ENCODE measurements at regions not wholly inside any gene's neighbourhood (a gene's known extent, or its start where the extent isn't known, plus 50 kb on each side); places are given as distances from the start of the nearest gene placed in this dataset.
A peak's percentile ranks its signal among the peaks of the same experiment; 100 is the strongest.

- no peak for DNase-seq
Measured at GRCh38 chr5:18829539-18829938, 1158.5 kb downstream of the CDH18 start.

GRCh38 chr5:18850216-18850615 is 1137.8 kb downstream of the CDH18 start:
- no peak for DNase-seq

- no peak for DNase-seq
Measured at GRCh38 chr5:18872978-18873377, 1115.0 kb downstream of the CDH18 start.

- no peak for DNase-seq
Measured at GRCh38 chr5:18876565-18876964, 1111.4 kb downstream of the CDH18 start.

GRCh38 chr5:18881615-18882014 is 1106.4 kb downstream of the CDH18 start:
- DNase-seq, result no peak

- DNase-seq, result peak; percentile 92
Measured at GRCh38 chr5:18882154-18882553, 1105.8 kb downstream of the CDH18 start.

- no peak for DNase-seq
Measured at GRCh38 chr5:18888821-18889220, 1099.2 kb downstream of the CDH18 start.

- no peak for DNase-seq
Measured at GRCh38 chr5:18900644-18901043, 1087.4 kb downstream of the CDH18 start.

- no peak for DNase-seq
Measured at GRCh38 chr5:18920966-18921365, 1067.0 kb downstream of the CDH18 start.

GRCh38 chr5:18932081-18932480 is 1055.9 kb downstream of the CDH18 start:
- no peak for DNase-seq

- no peak for DNase-seq
Measured at GRCh38 chr5:18944771-18945170, 1043.2 kb downstream of the CDH18 start.

GRCh38 chr5:18954239-18954638 is 1033.8 kb downstream of the CDH18 start:
- no peak for DNase-seq

- DNase-seq, result no peak
Measured at GRCh38 chr5:18959535-18959934, 1028.5 kb downstream of the CDH18 start.

GRCh38 chr5:18961234-18961633 is 1026.8 kb downstream of the CDH18 start:
- no peak for DNase-seq

- DNase-seq, result no peak
Measured at GRCh38 chr5:18965893-18966292, 1022.1 kb downstream of the CDH18 start.

- DNase-seq, result no peak
Measured at GRCh38 chr5:18967637-18968036, 1020.4 kb downstream of the CDH18 start.

- DNase-seq, result no peak
Measured at GRCh38 chr5:18968966-18969365, 1019.0 kb downstream of the CDH18 start.

GRCh38 chr5:18970000-18970399 is 1018.0 kb downstream of the CDH18 start:
- DNase-seq, result no peak

GRCh38 chr5:18972177-18972576 is 1015.8 kb downstream of the CDH18 start:
- DNase-seq, result no peak

- DNase-seq, result no peak
Measured at GRCh38 chr5:18975624-18976023, 1012.4 kb downstream of the CDH18 start.

GRCh38 chr5:18977880-18978279 is 1010.1 kb downstream of the CDH18 start:
- DNase-seq, result no peak

- DNase-seq, result no peak
Measured at GRCh38 chr5:18984559-18985080, 1003.4 kb downstream of the CDH18 start.

- DNase-seq, result no peak
Measured at GRCh38 chr5:18985171-18985758, 1002.7 kb downstream of the CDH18 start.

GRCh38 chr5:18987101-18987500 is 1000.9 kb downstream of the CDH18 start:
- DNase-seq, result no peak

GRCh38 chr5:18990852-18991251 is 997.1 kb downstream of the CDH18 start:
- no peak for DNase-seq
